GM23248 (cell line): ENCODE measurements at regions not wholly inside any gene's neighbourhood (a gene's known extent, or its start where the extent isn't known, plus 50 kb on each side); places are given as distances from the start of the nearest gene placed in this dataset.

Experiments used
- EZH2 ChIP-seq: fragments of 200-600 bp; sonication (generic); IDR thresholded peaks from 2 replicates; pipeline ENCODE4 v1.6.1; 2018; ENCODE audit warnings: antibody characterized with exemption, mild to moderate bottlenecking; ENCODE audit not compliant: insufficient read depth, poor library complexity, severe bottlenecking
- EZH2phosphoT487 ChIP-seq: fragments of 200-600 bp; sonication (generic); IDR thresholded peaks from 2 replicates; pipeline ENCODE4 v1.6.1; 2018; ENCODE audit warnings: antibody characterized with exemption, moderate library complexity, mild to moderate bottlenecking, low read depth; ENCODE audit not compliant: insufficient read depth

GRCh38 chr12:130075497-130076076 is 86.7 kb upstream of the FZD10 start:
- TF ChIP-seq EZH2phosphoT487 (no peak), EZH2 (no peak)
